Coronary artery (tissue), 2 donors: ENCODE measurements at regions not wholly inside any gene's neighbourhood (a gene's known extent, or its start where the extent isn't known, plus 50 kb on each side); places are given as distances from the start of the nearest gene placed in this dataset.

Source experiments
- DNase-seq: peaks from one replicate; pipeline ENCODE4 v3.0.0-alpha.2; 2017; ENCODE audit warnings: low spot score
- H3K27ac ChIP-seq, 2 donors: fragments of 200-600 bp; sonication (generic); one replicate each; pipeline ENCODE4 v1.5.1; 2016 to 2019
- H3K4me3 ChIP-seq: fragments of 200-600 bp; sonication (generic); 2 replicates; pipeline ENCODE4 v1.5.1; 2016; ENCODE audit warnings: mild to moderate bottlenecking, moderate library complexity
- TF ChIP-seq, protein P1 (sequence below): fragments of 200-600 bp; sonication (generic); IDR thresholded peaks from one replicate; pipeline ENCODE4 v1.5.1; 2019; ENCODE audit warnings: antibody characterized with exemption

DNA sequence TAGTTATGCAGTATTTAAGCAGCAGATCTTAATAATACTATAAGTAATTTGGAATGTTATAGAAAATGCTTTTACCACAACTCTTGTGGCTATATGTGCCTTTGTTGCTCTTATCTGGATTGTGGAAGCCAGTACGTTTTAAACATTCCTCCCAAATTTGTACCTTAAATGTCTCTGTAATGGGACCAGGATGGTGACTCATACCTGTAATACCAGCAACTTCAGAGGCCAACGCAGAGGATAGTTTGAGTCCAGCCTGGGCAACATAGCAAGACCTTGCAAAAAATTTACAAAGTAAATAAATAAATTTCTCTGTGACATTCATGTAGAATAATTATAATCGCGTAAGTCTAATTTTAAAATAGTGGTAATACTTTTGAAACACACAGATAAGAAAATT, 283.1 kb downstream of the POM121L12 start:
- no peak for DNase-seq
- Histone ChIP-seq H3K4me3 (no peak overlapping the region), H3K27ac (no peak overlapping the region)
- TF ChIP-seq, protein P1, sequence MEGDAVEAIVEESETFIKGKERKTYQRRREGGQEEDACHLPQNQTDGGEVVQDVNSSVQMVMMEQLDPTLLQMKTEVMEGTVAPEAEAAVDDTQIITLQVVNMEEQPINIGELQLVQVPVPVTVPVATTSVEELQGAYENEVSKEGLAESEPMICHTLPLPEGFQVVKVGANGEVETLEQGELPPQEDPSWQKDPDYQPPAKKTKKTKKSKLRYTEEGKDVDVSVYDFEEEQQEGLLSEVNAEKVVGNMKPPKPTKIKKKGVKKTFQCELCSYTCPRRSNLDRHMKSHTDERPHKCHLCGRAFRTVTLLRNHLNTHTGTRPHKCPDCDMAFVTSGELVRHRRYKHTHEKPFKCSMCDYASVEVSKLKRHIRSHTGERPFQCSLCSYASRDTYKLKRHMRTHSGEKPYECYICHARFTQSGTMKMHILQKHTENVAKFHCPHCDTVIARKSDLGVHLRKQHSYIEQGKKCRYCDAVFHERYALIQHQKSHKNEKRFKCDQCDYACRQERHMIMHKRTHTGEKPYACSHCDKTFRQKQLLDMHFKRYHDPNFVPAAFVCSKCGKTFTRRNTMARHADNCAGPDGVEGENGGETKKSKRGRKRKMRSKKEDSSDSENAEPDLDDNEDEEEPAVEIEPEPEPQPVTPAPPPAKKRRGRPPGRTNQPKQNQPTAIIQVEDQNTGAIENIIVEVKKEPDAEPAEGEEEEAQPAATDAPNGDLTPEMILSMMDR, result no peak

DNA sequence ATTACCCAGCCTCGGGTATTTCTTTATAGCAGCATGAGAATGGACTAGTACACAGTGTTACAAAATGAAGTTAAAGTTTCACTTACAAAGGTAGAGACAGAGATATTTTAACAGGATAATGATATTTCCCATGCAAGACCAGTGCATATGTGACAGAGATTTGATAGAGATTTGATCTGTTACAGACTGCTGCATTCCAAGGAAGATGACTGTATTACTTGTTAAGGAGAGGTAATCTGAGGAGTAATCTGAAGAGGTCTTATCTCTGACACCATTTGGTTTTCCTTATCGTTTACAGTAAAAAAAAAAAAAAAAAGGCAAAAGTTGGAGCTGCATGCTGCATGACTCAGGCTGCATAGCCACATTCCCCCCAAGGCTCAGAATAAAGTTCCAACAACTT, 289.6 kb downstream of the POM121L12 start:
- TF ChIP-seq, protein P1, result no peak
- Histone ChIP-seq H3K4me3 (no peak overlapping the region), H3K27ac (no peak overlapping the region)
- no peak for DNase-seq

DNA sequence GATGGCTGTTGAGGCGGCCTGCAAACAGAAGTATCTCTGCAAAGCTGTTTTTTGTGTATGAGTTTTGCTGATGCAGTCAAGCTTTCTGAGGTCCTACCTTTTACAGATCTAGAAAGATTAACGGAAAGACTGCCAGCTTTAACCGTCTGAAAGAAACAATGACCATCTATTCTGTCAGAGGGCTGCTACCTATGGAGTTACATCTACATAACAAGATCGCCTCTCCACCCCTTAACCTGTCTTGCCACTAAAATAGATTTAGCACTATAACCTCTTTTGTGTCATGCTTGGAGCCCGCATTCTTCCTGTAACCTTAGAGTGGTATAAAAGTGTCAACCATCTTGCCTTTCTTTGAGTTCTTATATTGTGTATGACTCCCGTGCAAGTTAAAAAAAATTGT, 291.2 kb downstream of the POM121L12 start:
- Histone ChIP-seq H3K4me3 (no peak overlapping the region), H3K27ac (no peak overlapping the region)
- TF ChIP-seq, protein P1, result no peak
- no peak for DNase-seq

DNA sequence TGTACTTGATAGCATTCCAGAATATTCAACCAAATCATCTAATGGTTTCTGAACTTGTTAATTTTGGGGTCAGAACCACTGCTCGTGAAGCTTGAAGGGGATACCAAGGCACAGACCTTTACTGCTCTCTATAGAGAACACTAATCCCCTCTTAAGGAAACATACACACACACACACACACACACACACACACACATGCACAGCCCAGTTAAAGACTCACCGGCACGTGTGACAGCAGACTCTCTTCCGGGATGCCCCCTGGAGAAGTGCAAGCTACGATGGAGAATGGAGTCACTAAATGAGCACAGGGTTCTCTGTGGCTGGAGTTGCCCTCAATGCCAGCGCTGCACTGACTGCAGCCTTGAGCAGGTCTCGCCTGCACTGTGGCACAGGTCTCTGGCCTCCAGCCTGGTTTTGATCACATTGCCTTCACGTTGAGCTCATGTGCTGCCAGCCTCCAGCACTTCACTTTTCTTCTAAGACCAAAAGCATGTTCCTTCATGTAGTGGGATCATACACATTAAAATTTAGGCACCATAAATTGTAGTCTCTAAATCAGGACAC, 300.8 kb downstream of the POM121L12 start:
- H3K27ac ChIP-seq, result no peak overlapping the region
- TF ChIP-seq, protein P1, result no peak

DNA sequence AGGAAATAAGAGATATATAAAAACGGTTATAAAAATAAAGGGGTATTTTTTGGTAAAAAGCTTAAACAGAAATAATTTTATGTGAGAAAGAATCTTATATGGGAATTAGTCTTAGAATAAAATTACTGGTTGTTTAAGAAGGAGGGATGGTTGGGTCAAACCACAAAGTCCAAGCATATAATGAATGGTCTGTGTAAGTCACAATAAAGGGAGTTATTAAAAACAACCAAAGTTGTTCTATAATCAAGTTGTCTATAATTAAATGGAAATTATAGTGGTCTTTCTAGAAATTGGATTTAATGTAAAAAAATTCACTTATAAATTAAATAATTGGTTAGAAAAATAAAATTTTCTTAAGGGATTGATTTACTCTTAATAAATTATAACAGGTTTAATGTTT, 304.8 kb downstream of the POM121L12 start:
- no peak for DNase-seq
- H3K4me3 ChIP-seq, result no peak overlapping the region
- TF ChIP-seq, protein P1, result no peak
- H3K27ac ChIP-seq, result no peak overlapping the region

More for the DNA sequence above, 300.8 kb downstream of the POM121L12 start:
- no peak overlapping the region for H3K4me3 ChIP-seq
- no peak for DNase-seq

DNA sequence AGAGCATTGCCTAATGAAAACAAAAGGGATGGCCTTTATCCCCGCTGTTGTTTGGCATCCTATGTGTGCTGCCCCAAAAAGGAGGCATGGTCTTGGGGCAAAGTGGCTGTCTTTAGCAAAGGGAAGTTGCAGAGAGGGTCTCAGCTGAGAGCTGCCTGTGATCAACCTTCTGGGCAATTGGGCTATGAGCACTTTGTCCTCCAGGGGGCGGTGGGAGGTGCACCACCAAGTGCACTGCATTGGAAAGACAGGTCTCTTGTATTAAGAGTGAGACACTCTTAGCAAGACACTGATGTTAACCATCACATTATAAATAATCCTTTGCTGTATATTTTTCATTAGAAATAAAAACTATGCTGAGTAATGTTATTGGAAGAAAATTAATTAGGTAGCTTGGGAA, 314.8 kb downstream of the POM121L12 start:
- no peak overlapping the region for H3K27ac ChIP-seq
- H3K4me3 ChIP-seq, result no peak overlapping the region
- DNase-seq, result no peak
- TF ChIP-seq, protein P1, result no peak

DNA sequence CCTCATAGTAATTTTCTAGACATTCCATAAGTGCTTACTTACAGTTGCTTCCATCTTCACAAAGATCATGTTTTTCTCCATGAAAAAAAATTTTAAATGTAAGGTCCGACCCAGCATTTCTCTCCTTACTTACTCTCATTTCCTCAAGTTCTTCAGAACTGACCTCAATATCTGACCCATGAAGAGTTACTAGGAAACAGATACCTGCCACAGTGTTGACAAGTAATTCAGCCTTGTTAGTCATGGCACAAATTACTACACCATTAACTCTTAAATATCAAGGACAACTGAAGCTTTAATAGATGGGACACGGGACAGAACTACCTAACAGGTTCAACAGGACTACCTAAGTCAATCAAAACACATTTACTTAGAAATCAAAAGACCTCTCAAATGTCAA, 316.2 kb downstream of the POM121L12 start:
- Histone ChIP-seq H3K4me3 (no peak overlapping the region), H3K27ac (no peak overlapping the region)
- TF ChIP-seq, protein P1, result no peak
- no peak for DNase-seq
